ENCODE measurements at regions not wholly inside any gene's neighbourhood (a gene's known extent, or its start where the extent isn't known, plus 50 kb on each side); places are given as distances from the start of the nearest gene placed in this dataset.

GRCh38 chr3:166569589-166569988 is 732.4 kb upstream of the BCHE start:
- BruUV-seq (replicated peaks), result no TSS peak
- FAIRE-seq, result no peak
- H3K27ac ChIP-seq (ENCODE audit: extremely low read length, insufficient read depth, low read length), result no peak overlapping the region
- in situ Hi-C loops (cut with HindIII; ENCODE audit: extremely low pct_ligation_motif_present, low pct_unique_long_range_greater_than_20kb) (no loop called here), intact Hi-C loops (cut with micrococcal nuclease; ENCODE audit: unreplicated experiment) (no loop called here)
- no peak overlapping the region for H2AFZ ChIP-seq (ENCODE audit: low read length)
- no peaks in the 10 kb centered on the region for H3K36me3 ChIP-seq (replicated peaks in 1 of 2; ENCODE audit: control insufficient read depth in 1 of 2, insufficient read depth in 2 of 2, low read length in 2 of 2)
- no peak overlapping the region for H3K9ac ChIP-seq (ENCODE audit: insufficient read depth, low read depth, low read length)
- no peaks in the 10 kb centered on the region for H4K20me1 ChIP-seq (ENCODE audit: insufficient read depth, low read length)
- no peak overlapping the region for H3K4me2 ChIP-seq (ENCODE audit: low read depth, low read length)
- no peak for ATAC-seq
- DNase-seq (ENCODE audit: low spot score), result no peak
- H3K4me1 ChIP-seq (ENCODE audit: insufficient read depth, low read length), result no peaks in the 10 kb centered on the region
- TF ChIP-seq ZFP90 (CRISPR knock-in tag; IDR thresholded peaks at IDR 0.05; ENCODE audit: borderline replicate concordance) (no peak), SIX4 (CRISPR knock-in tag; IDR thresholded peaks at IDR 0.05) (no peak), CAMTA2 (CRISPR knock-in tag; IDR thresholded peaks at IDR 0.05; ENCODE audit: borderline replicate concordance) (no peak), ZNF773 (CRISPR knock-in tag; IDR thresholded peaks at IDR 0.05; ENCODE audit: borderline replicate concordance) (no peak), ZFP1 (CRISPR knock-in tag; IDR thresholded peaks at IDR 0.05) (no peak)
- H3K27me3 ChIP-seq (ENCODE audit: control insufficient read depth in 1 of 2, insufficient read depth in 2 of 2, low read length in 2 of 2), result no peaks in the 10 kb centered on the region
- ChIA-PET POLR2A (no interaction called here), CTCF (ENCODE audit: low intra/inter-chr PET ratio, low total read pairs) (no interaction called here)
- H3K9me3 ChIP-seq (ENCODE audit: low read length), result peaks cover 4% of the 10 kb centered on the region; the same call in 1 of the 2 replicates
- H3K79me2 ChIP-seq (ENCODE audit: insufficient read depth, low read length), result no peaks in the 10 kb centered on the region
- no peak overlapping the region for H3K4me3 ChIP-seq (replicated peaks in 1 of 3; ENCODE audit: insufficient read depth in 1 of 3, low read depth in 2 of 3, low read length in 3 of 3)

- no peak overlapping the region for H3K4me3 ChIP-seq (replicated peaks in 1 of 3; ENCODE audit: insufficient read depth in 1 of 3, low read depth in 2 of 3, low read length in 3 of 3)
- 10% methylated on average over 4 of the region's 7 CpGs for WGBS (ENCODE audit: low lambda C conversion rate)
- no TSS peak for BruUV-seq (replicated peaks)
- no peak overlapping the region for H3K9ac ChIP-seq (ENCODE audit: insufficient read depth, low read depth, low read length)
- FAIRE-seq (no peak), DNase-seq (ENCODE audit: low spot score) (peak; percentile 3), ATAC-seq (peak; percentile 58; the same call in 2 of the 3 replicates)
- ChIA-PET CTCF (ENCODE audit: low intra/inter-chr PET ratio, low total read pairs) (interaction anchor here (1.5 kb wide), 1 partner anchor 472 kb away, joined by 5 read pairs; no protein-coding TSS in a partner anchor), POLR2A (no interaction called here)
- intact Hi-C loops (cut with micrococcal nuclease; ENCODE audit: unreplicated experiment), result loop anchor here (5.0 kb wide), 1 partner anchor 792 kb away; no protein-coding TSS in a partner anchor
- H4K20me1 ChIP-seq (ENCODE audit: insufficient read depth, low read length), result no peaks in the 10 kb centered on the region
- H2AFZ ChIP-seq (ENCODE audit: low read length), result no peak overlapping the region
- in situ Hi-C loops (cut with HindIII; ENCODE audit: extremely low pct_ligation_motif_present, low pct_unique_long_range_greater_than_20kb), result no loop called here
- no peak overlapping the region for H3K4me2 ChIP-seq (ENCODE audit: low read depth, low read length)
- H3K27ac ChIP-seq (ENCODE audit: extremely low read length, insufficient read depth, low read length), result no peak overlapping the region
- H3K9me3 ChIP-seq (ENCODE audit: low read length), result no peaks in the 10 kb centered on the region
- no peaks in the 10 kb centered on the region for H3K79me2 ChIP-seq (ENCODE audit: insufficient read depth, low read length)
- H3K4me1 ChIP-seq (ENCODE audit: insufficient read depth, low read length), result no peaks in the 10 kb centered on the region
- no peaks in the 10 kb centered on the region for H3K27me3 ChIP-seq (ENCODE audit: control insufficient read depth in 1 of 2, insufficient read depth in 2 of 2, low read length in 2 of 2)
- H3K36me3 ChIP-seq (replicated peaks in 1 of 2; ENCODE audit: control insufficient read depth in 1 of 2, insufficient read depth in 2 of 2, low read length in 2 of 2), result no peaks in the 10 kb centered on the region
- TF ChIP-seq CSRNP2 (CRISPR knock-in tag; conservative IDR thresholded peaks at IDR 0.05; ENCODE audit: low read depth), result no peak
- TF ChIP-seq CTCF (CRISPR knock-in tag; IDR thresholded peaks at IDR 0.05), result peak; percentile 37
These were observed 723.0 kb upstream of the BCHE start for GRCh38 chr3:166560253-166560652.

All from HepG2 (cell line).